Ascending aorta (tissue), 2 donors: ENCODE measurements at regions not wholly inside any gene's neighbourhood (a gene's known extent, or its start where the extent isn't known, plus 50 kb on each side); places are given as distances from the start of the nearest gene placed in this dataset.

ENCODE experiments used
- DNase-seq, 2 donors: peaks; one replicate each; pipeline ENCODE4 v3.0.0-alpha.2; 2019; ENCODE audit warnings: low spot score in 2 of 2
- H3K27ac ChIP-seq, 2 donors: fragments of 200-600 bp; sonication (generic); one replicate each; pipeline ENCODE4 v1.5.1; 2016 to 2017; ENCODE audit warnings: mild to moderate bottlenecking in 1 of 2
- H3K27me3 ChIP-seq: fragments of 200-600 bp; sonication (generic); one replicate; pipeline ENCODE4 v1.5.1; 2017
- H3K36me3 ChIP-seq, 2 donors: fragments of 200-600 bp; sonication (generic); one replicate each; pipeline ENCODE4 v1.5.1; 2016
- H3K4me1 ChIP-seq, 2 donors: fragments of 200-600 bp; sonication (generic); one replicate each; pipeline ENCODE4 v1.5.1; 2016 to 2017; ENCODE audit warnings: mild to moderate bottlenecking in 1 of 2
- H3K4me3 ChIP-seq, 2 donors: fragments of 200-600 bp; sonication (generic); one replicate each; pipeline ENCODE4 v1.5.1; 2016 to 2017; ENCODE audit warnings: mild to moderate bottlenecking in 1 of 2
- H3K9me3 ChIP-seq, 2 donors: fragments of 200-600 bp; sonication (generic); one replicate each; pipeline ENCODE4 v1.5.1; 2016
- CTCF ChIP-seq, 3 experiments: fragments of 200-600 bp in 2 of 3; fragments of 450-650 bp in 1 of 3; sonication (generic) in 2 of 3; IDR thresholded peaks; one replicate each; pipeline ENCODE4 v1.5.1; 2016 to 2019; ENCODE audit warnings: antibody characterized with exemption in 3 of 3, mild to moderate bottlenecking in 1 of 3, moderate library complexity in 1 of 3
- intact Hi-C: fragments of 100-400 bp; cut with DNase I; formaldehyde crosslinking; loops from one replicate; pipeline ENCODE4 v1.15.1; 2023

GRCh38 chr9:102867488-102867887 lies 127.6 kb upstream of the CYLC2 start:
- Histone ChIP-seq H3K27me3 (no peaks in the 10 kb centered on the region), H3K36me3 (no peaks in the 10 kb centered on the region), H3K9me3 (no peaks in the 10 kb centered on the region), H3K4me1 (no peaks in the 10 kb centered on the region), H3K4me3 (no peak overlapping the region), H3K27ac (no peak overlapping the region)
- no peak for DNase-seq
- TF ChIP-seq CTCF (IDR thresholded peaks at IDR 0.05), result no peak
- intact Hi-C loops, result no loop called here

GRCh38 chr9:102862478-102862877 lies 132.7 kb upstream of the CYLC2 start:
- no peak for TF ChIP-seq CTCF (IDR thresholded peaks at IDR 0.05)

GRCh38 chr9:102855641-102856040 lies 139.5 kb upstream of the CYLC2 start:
- TF ChIP-seq CTCF (IDR thresholded peaks at IDR 0.05), result no peak
- H3K4me1 ChIP-seq, result no peaks in the 10 kb centered on the region
- intact Hi-C loops, result no loop called here
- H3K27me3 ChIP-seq, result no peaks in the 10 kb centered on the region
- H3K4me3 ChIP-seq, result no peak overlapping the region
- H3K9me3 ChIP-seq, result no peaks in the 10 kb centered on the region
- no peak for DNase-seq
- H3K36me3 ChIP-seq, result no peaks in the 10 kb centered on the region
- H3K27ac ChIP-seq, result no peak overlapping the region

More at GRCh38 chr9:102862478-102862877, 132.7 kb upstream of the CYLC2 start:
- no peaks in the 10 kb centered on the region for H3K27me3 ChIP-seq
- no peaks in the 10 kb centered on the region for H3K9me3 ChIP-seq
- intact Hi-C loops, result no loop called here
- H3K36me3 ChIP-seq, result no peaks in the 10 kb centered on the region
- H3K27ac ChIP-seq, result no peak overlapping the region
- H3K4me3 ChIP-seq, result no peak overlapping the region
- DNase-seq, result no peak
- no peaks in the 10 kb centered on the region for H3K4me1 ChIP-seq

- DNase-seq, result no peak
- Histone ChIP-seq H3K36me3 (no peaks in the 10 kb centered on the region), H3K27ac (no peak overlapping the region), H3K27me3 (no peaks in the 10 kb centered on the region), H3K9me3 (no peaks in the 10 kb centered on the region), H3K4me3 (no peak overlapping the region), H3K4me1 (no peaks in the 10 kb centered on the region)
- intact Hi-C loops, result no loop called here
- TF ChIP-seq CTCF (IDR thresholded peaks at IDR 0.05), result no peak
These were observed 149.2 kb upstream of the CYLC2 start for GRCh38 chr9:102845827-102846371.

GRCh38 chr9:102844716-102845115 lies 150.4 kb upstream of the CYLC2 start:
- no peaks in the 10 kb centered on the region for H3K4me1 ChIP-seq
- no peaks in the 10 kb centered on the region for H3K9me3 ChIP-seq
- no peaks in the 10 kb centered on the region for H3K27me3 ChIP-seq
- TF ChIP-seq CTCF (IDR thresholded peaks at IDR 0.05), result no peak
- no peaks in the 10 kb centered on the region for H3K36me3 ChIP-seq
- no peak for DNase-seq
- H3K27ac ChIP-seq, result no peak overlapping the region
- intact Hi-C loops, result no loop called here
- no peak overlapping the region for H3K4me3 ChIP-seq

GRCh38 chr9:102842423-102842822 lies 152.7 kb upstream of the CYLC2 start:
- no peak overlapping the region for H3K27ac ChIP-seq
- H3K4me3 ChIP-seq, result no peak overlapping the region
- no peak for TF ChIP-seq CTCF (IDR thresholded peaks at IDR 0.05)
- no peaks in the 10 kb centered on the region for H3K27me3 ChIP-seq
- H3K4me1 ChIP-seq, result no peaks in the 10 kb centered on the region
- H3K9me3 ChIP-seq, result no peaks in the 10 kb centered on the region
- intact Hi-C loops, result no loop called here
- H3K36me3 ChIP-seq, result no peaks in the 10 kb centered on the region
- DNase-seq, result no peak
